ENCODE measurements at regions not wholly inside any gene's neighbourhood (a gene's known extent, or its start where the extent isn't known, plus 50 kb on each side); places are given as distances from the start of the nearest gene placed in this dataset.
"Not testable (repeated sequence)": the region's sequence is repeated elsewhere in the genome, so short reads cannot be mapped to it uniquely, and the experiment has no call there.

- H3K27me3 ChIP-seq (replicated peaks; ENCODE audit: insufficient read depth) = no peaks in the 10 kb centered on the region
- H3K27ac ChIP-seq = no peak overlapping the region
- H3K4me3 ChIP-seq = no peak overlapping the region
- TF ChIP-seq CTCF (IDR thresholded peaks at IDR 0.05) = no peak
- no peaks in the 10 kb centered on the region for H3K4me1 ChIP-seq (ENCODE audit: control insufficient read depth in 1 of 2, low read depth in 2 of 2)
- no peak for ATAC-seq (ENCODE audit: insufficient number of reproducible peaks, low FRiP score, low read depth)
- no peak for DNase-seq (ENCODE audit: low spot score)
- H3K9me3 ChIP-seq = no peaks in the 10 kb centered on the region
- no peaks in the 10 kb centered on the region for H3K36me3 ChIP-seq
Measured at GRCh38 chr5:12947379-12947778, 997.1 kb downstream of the DNAH5 start.

- H3K4me1 ChIP-seq (ENCODE audit: control insufficient read depth in 1 of 2, low read depth in 2 of 2) = not testable (repeated sequence)
Measured at GRCh38 chr5:12945477-12945876, 999.0 kb downstream of the DNAH5 start.

GRCh38 chr5:12936221-12936620 is 1008.3 kb downstream of the DNAH5 start:
- TF ChIP-seq CTCF (IDR thresholded peaks at IDR 0.05) = no peak
- ATAC-seq (ENCODE audit: insufficient number of reproducible peaks, low FRiP score, low read depth) (no peak), DNase-seq (ENCODE audit: low spot score) (no peak)
- Histone ChIP-seq H3K4me1 (ENCODE audit: control insufficient read depth in 1 of 2, low read depth in 2 of 2) (no peaks in the 10 kb centered on the region), H3K4me3 (no peak overlapping the region), H3K27ac (no peak overlapping the region), H3K36me3 (no peaks in the 10 kb centered on the region), H3K9me3 (no peaks in the 10 kb centered on the region), H3K27me3 (replicated peaks; ENCODE audit: insufficient read depth) (no peaks in the 10 kb centered on the region)

More at GRCh38 chr5:12945477-12945876, 999.0 kb downstream of the DNAH5 start:
- not testable (repeated sequence) for H3K36me3 ChIP-seq; H3K4me3 ChIP-seq; H3K27me3 ChIP-seq (replicated peaks; ENCODE audit: insufficient read depth); ATAC-seq (ENCODE audit: insufficient number of reproducible peaks, low FRiP score, low read depth); DNase-seq (ENCODE audit: low spot score); H3K27ac ChIP-seq; H3K9me3 ChIP-seq

GRCh38 chr5:12934722-12935121 is 1009.8 kb downstream of the DNAH5 start:
- Histone ChIP-seq H3K4me1 (ENCODE audit: control insufficient read depth in 1 of 2, low read depth in 2 of 2) (no peaks in the 10 kb centered on the region), H3K4me3 (no peak overlapping the region), H3K9me3 (no peaks in the 10 kb centered on the region), H3K27me3 (replicated peaks; ENCODE audit: insufficient read depth) (no peaks in the 10 kb centered on the region), H3K27ac (no peak overlapping the region), H3K36me3 (no peaks in the 10 kb centered on the region)
- DNase-seq (ENCODE audit: low spot score) (no peak), ATAC-seq (ENCODE audit: insufficient number of reproducible peaks, low FRiP score, low read depth) (no peak)
- no peak for TF ChIP-seq CTCF (IDR thresholded peaks at IDR 0.05)

GRCh38 chr5:12920527-12920926 is 1016.3 kb upstream of the CTNND2 start:
- Histone ChIP-seq H3K4me3 (no peak overlapping the region), H3K9me3 (no peaks in the 10 kb centered on the region), H3K27me3 (replicated peaks; ENCODE audit: insufficient read depth) (no peaks in the 10 kb centered on the region), H3K4me1 (ENCODE audit: control insufficient read depth in 1 of 2, low read depth in 2 of 2) (no peaks in the 10 kb centered on the region), H3K27ac (no peak overlapping the region), H3K36me3 (no peaks in the 10 kb centered on the region)
- TF ChIP-seq CTCF (IDR thresholded peaks at IDR 0.05) = no peak
- ATAC-seq (ENCODE audit: insufficient number of reproducible peaks, low FRiP score, low read depth) (no peak), DNase-seq (ENCODE audit: low spot score) (no peak)

- no peaks in the 10 kb centered on the region for H3K36me3 ChIP-seq
- no peaks in the 10 kb centered on the region for H3K9me3 ChIP-seq
- ATAC-seq (ENCODE audit: insufficient number of reproducible peaks, low FRiP score, low read depth) (no peak), DNase-seq (ENCODE audit: low spot score) (no peak)
- no peaks in the 10 kb centered on the region for H3K4me1 ChIP-seq (ENCODE audit: control insufficient read depth in 1 of 2, low read depth in 2 of 2)
- TF ChIP-seq CTCF (IDR thresholded peaks at IDR 0.05) = no peak
- no peaks in the 10 kb centered on the region for H3K27me3 ChIP-seq (replicated peaks; ENCODE audit: insufficient read depth)
- no peak overlapping the region for H3K27ac ChIP-seq
- no peak overlapping the region for H3K4me3 ChIP-seq
Measured at GRCh38 chr5:12911156-12911555, 1006.9 kb upstream of the CTNND2 start.

All from thoracic aorta (tissue), 2 donors.